ENCODE measurements at regions not wholly inside any gene's neighbourhood (a gene's known extent, or its start where the extent isn't known, plus 50 kb on each side); places are given as distances from the start of the nearest gene placed in this dataset.

- FAIRE-seq: no peak
Measured at GRCh38 chr11:69931994-69932910, 113.0 kb upstream of the FGF3 start.

GRCh38 chr11:69934861-69935494 lies 115.8 kb upstream of the FGF3 start:
- no peak for FAIRE-seq

- no peak for FAIRE-seq
Measured at GRCh38 chr11:69935941-69936505, 116.8 kb upstream of the FGF3 start.

- no peak for FAIRE-seq
Measured at GRCh38 chr11:69936771-69937170, 117.6 kb upstream of the FGF3 start.

- no peak for FAIRE-seq
Measured at GRCh38 chr11:69938206-69938605, 119.0 kb upstream of the FGF3 start.

- FAIRE-seq: no peak
Measured at GRCh38 chr11:69939551-69940245, 120.5 kb upstream of the FGF3 start.

GRCh38 chr11:69940246-69940610 lies 121.0 kb upstream of the FGF3 start:
- FAIRE-seq: no peak

- FAIRE-seq: no peak
Measured at GRCh38 chr11:69941546-69942332, 122.5 kb upstream of the FGF3 start.

GRCh38 chr11:69942333-69942820 lies 123.2 kb upstream of the FGF3 start:
- FAIRE-seq: no peak

GRCh38 chr11:69943066-69943465 lies 123.8 kb upstream of the FGF3 start:
- no peak for FAIRE-seq

GRCh38 chr11:69943506-69943905 lies 124.3 kb upstream of the FGF3 start:
- no peak for FAIRE-seq

- FAIRE-seq: no peak
Measured at GRCh38 chr11:69944146-69944795, 125.1 kb upstream of the FGF3 start.

GRCh38 chr11:69945157-69945556 lies 125.9 kb upstream of the FGF3 start:
- FAIRE-seq: no peak

- peak; percentile 96 for FAIRE-seq
Measured at GRCh38 chr11:69947059-69947792, 128.0 kb upstream of the FGF3 start.

- no peak for FAIRE-seq
Measured at GRCh38 chr11:69947793-69948255, 128.6 kb upstream of the FGF3 start.

- no peak for FAIRE-seq
Measured at GRCh38 chr11:69948256-69949141, 129.3 kb upstream of the FGF3 start.

- no peak for FAIRE-seq
Measured at GRCh38 chr11:69949327-69949726, 128.8 kb upstream of the ANO1 start.

- FAIRE-seq: no peak
Measured at GRCh38 chr11:69950120-69950519, 128.0 kb upstream of the ANO1 start.

- FAIRE-seq: no peak
Measured at GRCh38 chr11:69950621-69951020, 127.5 kb upstream of the ANO1 start.

GRCh38 chr11:69951821-69952220 lies 126.3 kb upstream of the ANO1 start:
- FAIRE-seq: no peak

Measured in colon (tissue), 2 donors.